ENCODE measurements at regions not wholly inside any gene's neighbourhood (a gene's known extent, or its start where the extent isn't known, plus 50 kb on each side); places are given as distances from the start of the nearest gene placed in this dataset.

GRCh38 chr5:66362687-66363086, 218.6 kb downstream of the SREK1 start:
- TF ChIP-seq, protein P1, sequence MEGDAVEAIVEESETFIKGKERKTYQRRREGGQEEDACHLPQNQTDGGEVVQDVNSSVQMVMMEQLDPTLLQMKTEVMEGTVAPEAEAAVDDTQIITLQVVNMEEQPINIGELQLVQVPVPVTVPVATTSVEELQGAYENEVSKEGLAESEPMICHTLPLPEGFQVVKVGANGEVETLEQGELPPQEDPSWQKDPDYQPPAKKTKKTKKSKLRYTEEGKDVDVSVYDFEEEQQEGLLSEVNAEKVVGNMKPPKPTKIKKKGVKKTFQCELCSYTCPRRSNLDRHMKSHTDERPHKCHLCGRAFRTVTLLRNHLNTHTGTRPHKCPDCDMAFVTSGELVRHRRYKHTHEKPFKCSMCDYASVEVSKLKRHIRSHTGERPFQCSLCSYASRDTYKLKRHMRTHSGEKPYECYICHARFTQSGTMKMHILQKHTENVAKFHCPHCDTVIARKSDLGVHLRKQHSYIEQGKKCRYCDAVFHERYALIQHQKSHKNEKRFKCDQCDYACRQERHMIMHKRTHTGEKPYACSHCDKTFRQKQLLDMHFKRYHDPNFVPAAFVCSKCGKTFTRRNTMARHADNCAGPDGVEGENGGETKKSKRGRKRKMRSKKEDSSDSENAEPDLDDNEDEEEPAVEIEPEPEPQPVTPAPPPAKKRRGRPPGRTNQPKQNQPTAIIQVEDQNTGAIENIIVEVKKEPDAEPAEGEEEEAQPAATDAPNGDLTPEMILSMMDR (conservative IDR thresholded peaks at IDR 0.05; ENCODE audit: low read length) = no peak
- TF ChIP-seq EZH2phosphoT487 (IDR thresholded peaks at IDR 0.05; ENCODE audit: borderline replicate concordance, low read depth, low read length) = no peak
